Activated CD8-positive, alpha-beta memory T cell treated with anti-CD3 and anti-CD28 coated beads, Interleukin-2, amount 50 U/mL, for 1 hour (primary cell): ENCODE measurements at regions not wholly inside any gene's neighbourhood (a gene's known extent, or its start where the extent isn't known, plus 50 kb on each side); places are given as distances from the start of the nearest gene placed in this dataset.
"Not testable (repeated sequence)": the region's sequence is repeated elsewhere in the genome, so short reads cannot be mapped to it uniquely, and the experiment has no call there.

Experiments used
- DNase-seq: peaks from one replicate; pipeline ENCODE4 v3.0.0-alpha.2; 2020; ENCODE audit errors: extremely low read depth

- DNase-seq = not testable (repeated sequence)
These were observed 224.4 kb upstream of the SERP2 start for GRCh38 chr13:44149231-44149630.

- DNase-seq = no peak
These were observed 223.8 kb upstream of the SERP2 start for GRCh38 chr13:44149821-44150220.

- DNase-seq = no peak
These were observed 222.2 kb upstream of the SERP2 start for GRCh38 chr13:44151474-44151873.

GRCh38 chr13:44153496-44153895 lies 220.1 kb upstream of the SERP2 start:
- no peak for DNase-seq

- DNase-seq = no peak
These were observed 218.0 kb upstream of the SERP2 start for GRCh38 chr13:44155422-44156293.

GRCh38 chr13:44156294-44156658 lies 217.3 kb upstream of the SERP2 start:
- DNase-seq = no peak

GRCh38 chr13:44157606-44158005 lies 216.0 kb upstream of the SERP2 start:
- DNase-seq = no peak

- no peak for DNase-seq
These were observed 215.5 kb upstream of the SERP2 start for GRCh38 chr13:44158098-44158521.

GRCh38 chr13:44158881-44159632 lies 214.6 kb upstream of the SERP2 start:
- DNase-seq = no peak

- no peak for DNase-seq
These were observed 213.9 kb upstream of the SERP2 start for GRCh38 chr13:44159633-44160279.

- no peak for DNase-seq
These were observed 212.9 kb upstream of the SERP2 start for GRCh38 chr13:44160591-44161191.

- no peak for DNase-seq
These were observed 210.5 kb upstream of the SERP2 start for GRCh38 chr13:44163108-44163507.

GRCh38 chr13:44165221-44165888 lies 208.3 kb upstream of the SERP2 start:
- no peak for DNase-seq

- no peak for DNase-seq
These were observed 207.6 kb upstream of the SERP2 start for GRCh38 chr13:44165889-44166496.

GRCh38 chr13:44169018-44169911 lies 204.4 kb upstream of the SERP2 start:
- no peak for DNase-seq

GRCh38 chr13:44170731-44171130 lies 202.9 kb upstream of the SERP2 start:
- DNase-seq = no peak

- DNase-seq = no peak
These were observed 202.5 kb upstream of the SERP2 start for GRCh38 chr13:44171156-44171555.

GRCh38 chr13:44171861-44172260 lies 201.8 kb upstream of the SERP2 start:
- DNase-seq = no peak

GRCh38 chr13:44172281-44172810 lies 201.3 kb upstream of the SERP2 start:
- no peak for DNase-seq
